ENCODE measurements at regions not wholly inside any gene's neighbourhood (a gene's known extent, or its start where the extent isn't known, plus 50 kb on each side); places are given as distances from the start of the nearest gene placed in this dataset.

GRCh38 chr12:107525063-107525718, 160.4 kb upstream of the PWP1 start:
- peaks cover 3 to 4% of the 10 kb centered on the region in 2 experiments; a peak in 2 of 5 replicates for H3K9me3 Mint-ChIP-seq
- Histone ChIP-seq H3T11ph (ENCODE audit: low read length) (no peak overlapping the region), H3K23me2 (ENCODE audit: insufficient read length, low read depth, low read length, poor library complexity, severe bottlenecking) (no peaks in the 10 kb centered on the region), H2BK20ac (ENCODE audit: low read depth, low read length, poor library complexity, severe bottlenecking) (no peak overlapping the region), H3K9ac (ENCODE audit: extremely low read depth, insufficient read length, low read length) (no peak overlapping the region), H3K27me3 (ENCODE audit: insufficient read depth, low read length) (no peaks in the 10 kb centered on the region), H4K91ac (ENCODE audit: insufficient read length, low read depth, low read length) (no peak overlapping the region), H3K56ac (ENCODE audit: insufficient read length, low read depth, low read length) (no peak overlapping the region), H3K23ac (ENCODE audit: insufficient read length, low read depth, low read length) (no peak overlapping the region), H2BK15ac (ENCODE audit: low read depth, low read length) (no peak overlapping the region), H3K4me2 (ENCODE audit: insufficient read depth, insufficient read length, low read length) (no peak overlapping the region), H3K14ac (ENCODE audit: insufficient read depth, low read length) (no peak overlapping the region), H3K4ac (ENCODE audit: low read depth, low read length) (no peak overlapping the region), H3K79me2 (ENCODE audit: insufficient read depth, low read length) (no peaks in the 10 kb centered on the region), H4K5ac (ENCODE audit: insufficient read length, low read depth, low read length) (no peak overlapping the region), H2AFZ (ENCODE audit: low read length) (no peak overlapping the region), H2BK12ac (ENCODE audit: insufficient read length, low read depth, low read length) (no peak overlapping the region), H4K20me1 (ENCODE audit: control insufficient read depth, insufficient read depth, insufficient read length) (no peaks in the 10 kb centered on the region), H3K79me1 (ENCODE audit: insufficient read depth, low read depth, low read length, poor library complexity, severe bottlenecking) (no peaks in the 10 kb centered on the region), H2BK5ac (ENCODE audit: insufficient read length, low read length) (no peak overlapping the region), H3K4me1 (ENCODE audit: insufficient read depth, low read length) (no peaks in the 10 kb centered on the region), H2BK120ac (ENCODE audit: low read depth, low read length, poor library complexity, severe bottlenecking) (no peak overlapping the region), H4K8ac (replicated peaks; ENCODE audit: insufficient read length, low read depth, low read length) (no peak overlapping the region), H3K27ac (ENCODE audit: insufficient read length, low read depth, low read length) (no peak overlapping the region), H2AK5ac (ENCODE audit: insufficient read length, low read length) (no peak overlapping the region), H3K9me3 (ENCODE audit: control insufficient read depth, low read depth, low read length) (no peaks in the 10 kb centered on the region), H3K18ac (ENCODE audit: insufficient read length, low read depth, low read length) (no peak overlapping the region)
- H3K4me3 Mint-ChIP-seq, result no peak overlapping the region
- H3K27me3 Mint-ChIP-seq (ENCODE audit: low read depth), result no peaks in the 10 kb centered on the region; the same call in none of the 2 replicates
- TF ChIP-seq CTCF (conservative IDR thresholded peaks at IDR 0.05), result no peak
- no peak overlapping the region for H3K27ac Mint-ChIP-seq
- no peak for DNase-seq
- no peaks in the 10 kb centered on the region for H3K36me3 Mint-ChIP-seq (ENCODE audit: insufficient read depth in 1 of 3, low read depth in 3 of 3)
- no peaks in the 10 kb centered on the region for H3K4me1 Mint-ChIP-seq
- no CpG with 5 or more reads among the region's 8 CpGs for WGBS (ENCODE audit: extremely low coverage, insufficient read length, low lambda C conversion rate)

All from H9 (cell line).